SK-N-SH treated with all-trans-retinoic acid at 6 μM for 48 hours (cell line): ENCODE measurements at regions not wholly inside any gene's neighbourhood (a gene's known extent, or its start where the extent isn't known, plus 50 kb on each side); places are given as distances from the start of the nearest gene placed in this dataset.

Experiments
- ARNTL ChIP-seq: fragments of 450-650 bp; formaldehyde crosslinking; IDR thresholded peaks from 2 replicates; pipeline ENCODE4 v1.5.0; 2020; ENCODE audit warnings: low read depth, mild to moderate bottlenecking, moderate library complexity, borderline replicate concordance
- CSDC2 ChIP-seq: fragments of 250-450 bp; sonication (Bioruptor Pico); IDR thresholded peaks from 2 replicates; pipeline ENCODE4 v1.5.0; 2020; ENCODE audit warnings: mild to moderate bottlenecking, moderate library complexity
- ESRRG ChIP-seq: fragments of 250-450 bp; sonication (Bioruptor Pico); IDR thresholded peaks from 2 replicates; pipeline ENCODE4 v1.6.1; 2021; ENCODE audit warnings: mild to moderate bottlenecking
- POU6F1 ChIP-seq: fragments of 250-450 bp; sonication (Bioruptor Pico); IDR thresholded peaks from 2 replicates; pipeline ENCODE4 v1.8.0; 2021; ENCODE audit warnings: low read depth, mild to moderate bottlenecking, moderate library complexity, borderline replicate concordance
- RARB ChIP-seq: fragments of 250-450 bp; sonication (Bioruptor Pico); IDR thresholded peaks from 2 replicates; pipeline ENCODE4 v1.8.0; 2021; ENCODE audit warnings: mild to moderate bottlenecking, moderate library complexity
- SNAI2 ChIP-seq: fragments of 250-450 bp; sonication (Bioruptor Pico); IDR thresholded peaks from 2 replicates; pipeline ENCODE4 v1.5.0; 2020; ENCODE audit warnings: mild to moderate bottlenecking, moderate library complexity
- TCF4 ChIP-seq: fragments of 250-450 bp; sonication (Bioruptor Pico); IDR thresholded peaks from 2 replicates; pipeline ENCODE4 v1.8.0; 2021; ENCODE audit warnings: mild to moderate bottlenecking, moderate library complexity, borderline replicate concordance
- TOX ChIP-seq: fragments of 250-450 bp; sonication (Bioruptor Pico); IDR thresholded peaks from 2 replicates; pipeline ENCODE4 v1.8.0; 2021; ENCODE audit warnings: mild to moderate bottlenecking, moderate library complexity, borderline replicate concordance
- TSHZ2 ChIP-seq: fragments of 250-450 bp; sonication (Bioruptor Pico); IDR thresholded peaks from 2 replicates; pipeline ENCODE4 v1.5.0; 2020; ENCODE audit warnings: mild to moderate bottlenecking, moderate library complexity
- ZFP3 ChIP-seq: fragments of 250-450 bp; sonication (Bioruptor Pico); IDR thresholded peaks from 2 replicates; pipeline ENCODE4 v1.5.0; 2020; ENCODE audit warnings: mild to moderate bottlenecking, moderate library complexity
- ZFP30 ChIP-seq: fragments of 450-650 bp; formaldehyde crosslinking; IDR thresholded peaks from 2 replicates; pipeline ENCODE4 v1.5.0; 2022; ENCODE audit warnings: mild to moderate bottlenecking, moderate library complexity
- ZNF565 ChIP-seq: fragments of 450-650 bp; formaldehyde crosslinking; conservative IDR thresholded peaks from 2 replicates; pipeline ENCODE4 v1.5.0; 2020; ENCODE audit warnings: low read depth, mild to moderate bottlenecking, moderate library complexity
- ZNF8 ChIP-seq: fragments of 450-650 bp; formaldehyde crosslinking; IDR thresholded peaks from 2 replicates; pipeline ENCODE4 v1.5.0; 2020; ENCODE audit warnings: mild to moderate bottlenecking, moderate library complexity
- TF ChIP-seq, protein P1 (sequence below): fragments of 250-450 bp; sonication (Bioruptor Pico); IDR thresholded peaks from 2 replicates; pipeline ENCODE4 v1.5.1; 2021; ENCODE audit warnings: mild to moderate bottlenecking, moderate library complexity

DNA sequence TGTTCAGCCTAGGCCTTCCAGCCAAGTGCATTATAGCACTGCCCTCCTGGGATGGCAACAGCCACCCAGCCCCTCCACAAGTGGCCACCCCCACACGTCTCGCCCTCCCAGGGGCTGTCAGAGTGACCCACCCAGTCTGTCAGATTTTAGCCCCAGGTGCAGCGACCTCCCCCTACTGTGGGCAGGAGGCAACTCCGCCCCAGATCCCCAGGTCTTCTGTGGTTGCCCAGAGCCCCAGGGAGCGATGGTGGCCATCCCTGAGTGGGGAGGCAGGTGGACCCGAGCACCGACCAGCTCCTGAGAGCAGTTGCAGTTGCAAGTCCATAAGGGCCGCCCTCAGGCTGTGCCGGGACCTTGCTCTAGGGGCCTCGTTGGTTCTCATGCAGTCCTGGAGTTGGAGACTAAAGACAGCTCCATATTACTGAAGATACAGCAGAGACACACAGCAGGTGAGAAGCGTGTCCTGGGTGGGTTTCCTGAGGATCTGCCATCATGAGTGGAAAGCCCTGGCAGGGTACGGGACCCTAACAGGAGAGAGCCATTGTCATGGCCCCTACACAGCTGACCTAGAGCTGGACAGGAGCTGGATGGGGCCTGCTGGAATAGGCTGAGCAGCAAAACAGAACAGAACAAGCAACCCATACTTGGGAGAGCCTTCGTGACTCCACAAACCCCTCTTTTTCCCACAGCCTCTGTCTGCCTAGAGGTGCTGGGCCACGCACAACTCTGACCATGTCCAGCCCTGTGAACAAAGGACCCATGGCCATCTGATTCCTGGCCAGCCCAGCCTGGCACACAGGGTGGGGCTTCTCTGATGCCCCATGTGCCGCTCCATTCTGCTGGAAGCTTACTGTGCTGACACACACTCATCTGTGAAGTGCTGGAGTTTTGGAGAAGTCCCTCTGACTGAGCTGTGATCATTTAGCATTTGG is 110.3 kb upstream of the ALDH1A3 start:
- TF ChIP-seq POU6F1 (CRISPR knock-in tag), result no peak
- TF ChIP-seq CSDC2 (CRISPR knock-in tag), result no peak
- TF ChIP-seq TCF4 (CRISPR knock-in tag), result no peak
- TF ChIP-seq ZFP30 (CRISPR knock-in tag), result no peak
- TF ChIP-seq TOX (CRISPR knock-in tag), result no peak
- no peak for TF ChIP-seq ESRRG
- TF ChIP-seq SNAI2 (CRISPR knock-in tag), result no peak
- TF ChIP-seq ZNF8 (CRISPR knock-in tag), result no peak
- TF ChIP-seq ZNF565, result no peak
- no peak for TF ChIP-seq ARNTL (CRISPR knock-in tag)
- no peak for TF ChIP-seq ZFP3 (CRISPR knock-in tag)
- TF ChIP-seq, protein P1, sequence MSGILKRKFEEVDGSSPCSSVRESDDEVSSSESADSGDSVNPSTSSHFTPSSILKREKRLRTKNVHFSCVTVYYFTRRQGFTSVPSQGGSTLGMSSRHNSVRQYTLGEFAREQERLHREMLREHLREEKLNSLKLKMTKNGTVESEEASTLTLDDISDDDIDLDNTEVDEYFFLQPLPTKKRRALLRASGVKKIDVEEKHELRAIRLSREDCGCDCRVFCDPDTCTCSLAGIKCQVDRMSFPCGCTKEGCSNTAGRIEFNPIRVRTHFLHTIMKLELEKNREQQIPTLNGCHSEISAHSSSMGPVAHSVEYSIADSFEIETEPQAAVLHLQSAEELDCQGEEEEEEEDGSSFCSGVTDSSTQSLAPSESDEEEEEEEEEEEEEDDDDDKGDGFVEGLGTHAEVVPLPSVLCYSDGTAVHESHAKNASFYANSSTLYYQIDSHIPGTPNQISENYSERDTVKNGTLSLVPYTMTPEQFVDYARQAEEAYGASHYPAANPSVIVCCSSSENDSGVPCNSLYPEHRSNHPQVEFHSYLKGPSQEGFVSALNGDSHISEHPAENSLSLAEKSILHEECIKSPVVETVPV (CRISPR knock-in tag), result no peak
- TF ChIP-seq TSHZ2 (CRISPR knock-in tag), result no peak
- no peak for TF ChIP-seq RARB (CRISPR knock-in tag)
